DMS 273 (cell line): ENCODE measurements at regions not wholly inside any gene's neighbourhood (a gene's known extent, or its start where the extent isn't known, plus 50 kb on each side); places are given as distances from the start of the nearest gene placed in this dataset.
"Not testable (repeated sequence)": the region's sequence is repeated elsewhere in the genome, so short reads cannot be mapped to it uniquely, and the experiment has no call there.

Source experiments
- DNase-seq: peaks from one replicate; lab custom pipeline; 2025; ENCODE audit not compliant: unreplicated experiment; lab: John Stamatoyannopoulos, UW

- DNase-seq, result not testable (repeated sequence)
These were observed 53.5 kb upstream of the JADE2 start for GRCh38 chr5:134471858-134472449.

DNA sequence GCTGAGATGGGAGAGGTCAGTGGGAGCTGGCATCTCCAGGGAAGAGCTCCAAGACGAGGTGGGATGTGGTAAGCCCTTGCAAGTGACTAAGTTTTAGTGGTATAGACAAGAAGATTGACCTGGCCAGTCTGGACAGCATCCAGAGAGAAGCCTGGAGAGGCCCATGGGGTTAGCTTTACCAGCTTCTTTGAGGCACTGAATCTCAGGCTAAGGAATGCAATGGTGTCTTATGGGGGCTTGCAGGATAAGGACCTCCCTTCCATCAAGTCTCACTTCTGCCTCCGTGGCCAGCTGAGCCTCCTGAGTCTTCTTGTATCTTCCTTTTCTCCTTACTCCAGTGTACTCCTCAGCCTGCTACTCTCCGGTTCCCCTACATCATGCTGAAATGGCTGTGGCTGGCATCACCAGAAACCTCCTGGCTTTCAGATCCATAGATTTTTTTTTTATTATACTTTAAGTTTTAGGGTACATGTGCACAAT is 56.5 kb upstream of the JADE2 start:
- DNase-seq, result no peak

GRCh38 chr5:134467231-134467630 is 55.5 kb upstream of the CDKN2AIPNL start:
- DNase-seq, result no peak

- DNase-seq, result peak; percentile 92
These were observed 54.8 kb upstream of the CDKN2AIPNL start for GRCh38 chr5:134466241-134467069.

DNA sequence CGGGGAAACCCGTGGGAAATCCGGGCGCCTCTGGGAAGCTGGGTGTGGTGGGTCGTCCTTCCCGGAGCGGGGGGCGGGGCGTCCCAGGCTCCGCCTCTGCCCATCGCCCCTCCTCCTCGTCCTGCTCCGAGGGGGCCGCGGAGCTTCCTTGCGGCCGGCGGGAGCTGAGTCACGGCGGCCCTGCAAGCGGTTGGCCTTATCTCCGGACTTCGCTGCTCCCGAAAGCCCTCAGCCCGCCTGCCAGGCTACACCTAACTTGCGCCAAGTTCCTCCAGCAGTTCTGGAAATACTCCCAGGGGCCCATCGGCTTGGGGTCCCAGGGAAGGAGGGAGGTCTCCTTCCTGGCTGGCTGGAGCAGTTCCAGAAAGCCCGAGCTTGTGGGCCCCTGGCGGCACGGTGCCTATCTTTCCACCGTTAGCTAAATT is 54.1 kb upstream of the CDKN2AIPNL start:
- peak; percentile 92 for DNase-seq

- DNase-seq, result no peak
These were observed 53.5 kb upstream of the CDKN2AIPNL start for GRCh38 chr5:134464988-134465815.

DNA sequence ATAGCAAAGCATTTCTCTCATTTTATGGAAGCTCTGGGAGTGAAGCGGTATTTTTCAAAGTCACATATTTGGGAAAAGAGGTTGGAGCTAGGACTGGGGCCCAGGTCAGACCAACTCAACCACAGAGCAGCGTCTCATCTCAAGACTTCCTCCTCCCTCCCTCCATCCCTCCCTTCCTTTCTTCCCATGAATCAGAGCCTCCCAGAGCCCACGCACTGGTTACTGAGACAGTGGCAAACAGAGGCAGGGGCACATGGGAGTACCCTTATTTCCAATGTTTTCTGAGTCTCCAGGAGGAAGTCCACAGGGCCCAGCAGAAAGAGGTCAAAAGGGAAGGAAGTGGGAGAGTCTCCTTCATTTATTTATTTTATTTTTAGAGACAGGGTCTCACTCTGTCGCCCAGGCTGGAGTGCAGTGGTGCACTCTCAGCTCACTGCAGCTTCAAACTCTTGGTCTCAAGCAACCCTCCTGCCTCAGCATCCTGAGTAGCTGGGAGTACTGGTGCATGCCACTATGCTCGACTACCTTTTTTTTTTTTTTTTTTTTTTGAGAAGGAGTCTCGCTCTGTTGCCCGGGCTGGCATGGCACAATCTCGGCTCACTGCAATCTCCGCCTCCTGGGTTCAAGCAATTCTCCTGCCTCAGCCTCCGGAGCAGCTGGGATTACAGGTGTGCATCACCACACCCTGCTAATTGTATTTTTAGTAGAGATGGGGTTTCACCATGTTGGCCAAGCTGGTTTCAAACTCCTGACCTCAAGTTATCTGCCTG is 52.5 kb upstream of the CDKN2AIPNL start:
- no peak for DNase-seq

DNA sequence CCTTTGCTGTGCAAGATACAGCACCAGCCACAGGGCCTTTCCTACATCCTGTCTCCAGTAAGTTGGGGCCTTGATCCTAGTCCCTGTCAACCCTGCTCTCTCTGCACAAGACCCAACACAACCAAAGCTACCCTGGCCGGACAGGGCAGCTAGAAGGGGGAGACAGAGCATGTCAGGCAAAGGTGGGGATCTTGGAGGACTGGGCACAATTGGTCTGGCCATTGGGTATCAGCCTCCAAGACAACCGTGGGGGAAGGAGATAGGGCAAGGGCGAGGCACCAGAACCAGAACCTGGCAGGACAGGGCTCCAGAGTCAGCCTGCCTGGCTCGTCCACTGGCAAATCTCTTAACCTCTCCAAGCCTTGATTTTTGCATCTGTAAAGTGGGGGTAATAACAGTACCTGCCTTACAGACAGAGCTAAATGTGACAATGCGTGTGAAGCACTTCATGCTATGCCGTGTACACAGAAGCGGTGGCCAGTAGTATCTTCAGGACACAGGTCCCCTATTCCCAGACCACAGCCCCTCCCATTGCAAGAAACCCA is 51.6 kb upstream of the CDKN2AIPNL start:
- DNase-seq, result no peak

GRCh38 chr5:134462761-134463160 is 51.1 kb upstream of the CDKN2AIPNL start:
- no peak for DNase-seq

- DNase-seq, result no peak
These were observed 50.4 kb upstream of the CDKN2AIPNL start for GRCh38 chr5:134462047-134462575.
